ENCODE measurements at regions not wholly inside any gene's neighbourhood (a gene's known extent, or its start where the extent isn't known, plus 50 kb on each side); places are given as distances from the start of the nearest gene placed in this dataset.

DNA sequence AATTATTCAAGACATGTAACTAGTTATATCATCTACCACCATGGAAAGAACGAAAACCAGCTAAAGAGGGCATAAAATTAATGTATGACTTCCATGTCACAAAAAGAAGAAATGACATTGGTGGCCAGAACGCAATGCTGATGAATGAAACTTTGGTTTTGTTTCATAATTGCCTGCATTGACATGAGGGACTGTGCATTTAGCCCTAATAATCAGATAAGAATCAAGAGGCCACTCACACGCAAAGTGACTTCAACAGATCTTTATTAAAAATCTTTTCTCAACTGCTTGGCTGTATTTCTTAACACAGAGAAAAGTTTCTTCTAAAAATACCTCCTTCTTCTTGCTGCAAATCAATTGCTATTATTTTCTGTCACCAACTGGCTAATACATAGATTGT, 184.7 kb upstream of the RUNX1 start:
- WGBS, result 90% methylated on average over 3 of the region's 3 CpGs

DNA sequence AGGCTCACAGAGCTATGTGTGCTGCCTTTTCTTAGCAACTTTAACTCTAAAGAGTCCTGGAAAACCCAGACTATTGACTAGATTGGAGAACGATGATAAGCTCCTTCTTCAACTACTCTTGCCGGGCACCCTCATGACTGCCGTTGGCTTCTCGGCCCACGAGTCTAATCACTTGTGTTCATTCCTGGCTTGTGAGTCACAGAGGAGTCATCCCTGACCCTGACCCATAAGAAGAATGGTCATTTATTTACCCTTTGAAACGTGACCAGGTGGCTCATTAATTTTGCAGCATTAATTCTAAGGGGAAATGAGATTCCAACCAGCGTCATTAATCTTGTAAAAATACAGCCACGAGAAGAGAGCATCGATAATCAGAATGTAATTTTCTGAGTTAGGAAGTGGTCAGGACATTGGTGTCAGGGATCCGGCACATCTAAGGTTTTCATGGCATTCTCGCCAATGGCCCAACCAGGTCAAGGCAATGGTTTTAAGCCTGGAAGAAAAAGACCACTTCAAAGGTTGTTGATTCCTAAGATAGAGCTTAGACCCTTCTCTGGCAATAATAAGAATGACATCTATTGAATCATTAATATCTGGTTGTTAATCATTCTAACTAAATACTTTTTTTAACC, 183.6 kb upstream of the RUNX1 start:
- H3K27ac ChIP-seq, result no peak overlapping the region
- H3K4me3 ChIP-seq, result no peak overlapping the region
- no peak for TF ChIP-seq POLR2AphosphoS5 (IDR thresholded peaks at IDR 0.05)
- no peak for TF ChIP-seq EP300 (IDR thresholded peaks at IDR 0.05)
- TF ChIP-seq CTCF (IDR thresholded peaks at IDR 0.05), result no peak
- no peak for TF ChIP-seq POLR2A (IDR thresholded peaks at IDR 0.05)
- no peaks in the 10 kb centered on the region for H3K4me1 ChIP-seq
- H3K27me3 ChIP-seq, result no peaks in the 10 kb centered on the region
- WGBS, result 88% methylated on average over 11 of the region's 11 CpGs
- no peaks in the 10 kb centered on the region for H3K36me3 ChIP-seq
- no peak for DNase-seq (ENCODE audit: low spot score in 2 of 2)
- H3K9me3 ChIP-seq, result no peaks in the 10 kb centered on the region

More for the DNA sequence above, 184.7 kb upstream of the RUNX1 start:
- DNase-seq (ENCODE audit: low spot score in 2 of 2), result no peak
- H3K27me3 ChIP-seq, result no peaks in the 10 kb centered on the region
- H3K4me1 ChIP-seq, result no peaks in the 10 kb centered on the region
- no peak for TF ChIP-seq POLR2A (IDR thresholded peaks at IDR 0.05)
- no peak for TF ChIP-seq EP300 (IDR thresholded peaks at IDR 0.05)
- TF ChIP-seq POLR2AphosphoS5 (IDR thresholded peaks at IDR 0.05), result no peak
- TF ChIP-seq CTCF (IDR thresholded peaks at IDR 0.05), result no peak
- H3K9me3 ChIP-seq, result no peaks in the 10 kb centered on the region
- no peaks in the 10 kb centered on the region for H3K36me3 ChIP-seq
- no peak overlapping the region for H3K4me3 ChIP-seq
- no peak overlapping the region for H3K27ac ChIP-seq

- Histone ChIP-seq H3K36me3 (no peaks in the 10 kb centered on the region), H3K9me3 (no peaks in the 10 kb centered on the region), H3K27ac (no peak overlapping the region), H3K4me3 (no peak overlapping the region), H3K27me3 (no peaks in the 10 kb centered on the region), H3K4me1 (no peaks in the 10 kb centered on the region)
- DNase-seq (ENCODE audit: low spot score in 2 of 2), result no peak
- WGBS, result 80% methylated on average over 2 of the region's 2 CpGs
- no peak for TF ChIP-seq POLR2AphosphoS5 (IDR thresholded peaks at IDR 0.05)
- TF ChIP-seq CTCF (IDR thresholded peaks at IDR 0.05), result no peak
- no peak for TF ChIP-seq POLR2A (IDR thresholded peaks at IDR 0.05)
- no peak for TF ChIP-seq EP300 (IDR thresholded peaks at IDR 0.05)
Measured at GRCh38 chr21:35231090-35231489, 182.0 kb upstream of the RUNX1 start.

DNA sequence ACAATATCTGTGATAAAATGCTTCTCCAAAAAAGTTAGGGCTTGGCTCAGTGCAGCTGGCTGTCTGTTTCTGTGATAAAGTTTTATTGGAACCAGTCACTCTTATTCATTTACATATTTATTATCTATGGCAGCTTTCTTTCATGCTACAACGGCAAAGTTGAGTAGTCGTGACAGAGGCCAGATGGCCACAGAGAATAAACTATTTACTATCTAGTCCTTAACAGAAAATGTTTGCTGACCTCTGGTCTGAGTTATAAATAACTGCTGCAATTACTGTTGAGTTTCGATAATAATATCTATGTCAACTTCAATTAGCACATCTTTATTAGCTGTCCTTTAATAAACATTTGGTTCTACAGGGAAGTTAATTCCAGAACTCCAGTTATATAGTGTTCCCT, 180.2 kb upstream of the RUNX1 start:
- no peak for DNase-seq (ENCODE audit: low spot score in 2 of 2)
- Histone ChIP-seq H3K27me3 (no peaks in the 10 kb centered on the region), H3K4me1 (no peaks in the 10 kb centered on the region), H3K36me3 (no peaks in the 10 kb centered on the region), H3K27ac (no peak overlapping the region), H3K9me3 (no peaks in the 10 kb centered on the region), H3K4me3 (no peak overlapping the region)
- TF ChIP-seq POLR2AphosphoS5 (IDR thresholded peaks at IDR 0.05) (no peak), CTCF (IDR thresholded peaks at IDR 0.05) (no peak), POLR2A (IDR thresholded peaks at IDR 0.05) (no peak), EP300 (IDR thresholded peaks at IDR 0.05) (no peak)
- WGBS, result 50% methylated on average over 3 of the region's 3 CpGs

DNA sequence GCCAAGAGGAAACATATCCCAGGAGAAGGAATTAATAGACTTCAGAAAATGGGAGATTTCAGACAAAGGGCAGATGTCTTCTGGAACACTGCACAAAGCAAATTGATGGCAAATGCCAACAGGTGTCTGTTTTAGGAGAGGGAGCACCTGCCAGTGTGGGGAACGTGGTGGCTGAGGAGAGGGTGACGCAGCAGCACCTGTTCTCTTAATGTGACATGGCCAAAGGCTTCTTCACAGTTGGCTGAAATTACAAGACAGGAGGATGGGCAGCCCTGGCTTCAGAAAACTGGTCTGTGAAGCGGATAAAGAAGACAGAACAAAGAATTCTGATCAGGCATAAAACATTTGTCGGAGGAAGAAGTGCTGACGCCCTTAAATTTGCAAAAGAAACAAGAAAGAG, 178.7 kb upstream of the RUNX1 start:
- no peak overlapping the region for H3K27ac ChIP-seq
- DNase-seq (ENCODE audit: low spot score in 2 of 2), result no peak
- TF ChIP-seq CTCF (IDR thresholded peaks at IDR 0.05) (no peak), POLR2A (IDR thresholded peaks at IDR 0.05) (no peak), EP300 (IDR thresholded peaks at IDR 0.05) (no peak), POLR2AphosphoS5 (IDR thresholded peaks at IDR 0.05) (no peak)
- no peaks in the 10 kb centered on the region for H3K9me3 ChIP-seq
- H3K4me1 ChIP-seq, result no peaks in the 10 kb centered on the region
- H3K27me3 ChIP-seq, result no peaks in the 10 kb centered on the region
- WGBS, result 81% methylated on average over 5 of the region's 5 CpGs
- no peak overlapping the region for H3K4me3 ChIP-seq
- no peaks in the 10 kb centered on the region for H3K36me3 ChIP-seq

Measured in suprapubic skin (tissue), 4 donors.